ENCODE measurements at regions not wholly inside any gene's neighbourhood (a gene's known extent, or its start where the extent isn't known, plus 50 kb on each side); places are given as distances from the start of the nearest gene placed in this dataset.

- no peak for TF ChIP-seq POLR2A (IDR thresholded peaks at IDR 0.05)
- no peak for TF ChIP-seq CTCF (IDR thresholded peaks at IDR 0.05)
These were observed 394.5 kb downstream of the NPIPA8 start for GRCh38 chr16:17942067-17942466.
